PC-3 (cell line): ENCODE measurements at regions not wholly inside any gene's neighbourhood (a gene's known extent, or its start where the extent isn't known, plus 50 kb on each side); places are given as distances from the start of the nearest gene placed in this dataset.

ENCODE experiments used
- ATAC-seq: fragments of 200-7000 bp; cut with Tn5 transposase; 2 replicates; pipeline ENCODE4 v1.9.1; 2020; ENCODE audit warnings: mild to moderate bottlenecking, moderate library complexity
- BruUV-seq: library from RNA; stranded (reverse); fragments of 400-500 nt; replicated peaks from 2 replicates; lab custom pipeline; 2021; lab: Mats Ljungman, UMichigan
- CTCF ChIA-PET: fragments of 300-600 bp; sonication (Branson Sonifier 250); formaldehyde crosslinking; loops from one replicate; lab custom pipeline; 2022; ENCODE audit warnings: antibody characterized with exemption; lab: Charles Lee
- POLR2A ChIA-PET: fragments of 300-600 bp; sonication (Branson Sonifier 250); formaldehyde crosslinking; loops from one replicate; lab custom pipeline; 2022; ENCODE audit warnings: antibody characterized with exemption; ENCODE audit not compliant: unreplicated experiment; lab: Charles Lee
- DNase-seq: peaks from one replicate; pipeline ENCODE4 v3.0.0-alpha.2; 2015
- H2AFZ ChIP-seq: fragments of 300-600 bp; sonication (generic); 2 replicates; pipeline ENCODE4 v1.6.0; 2016; ENCODE audit warnings: antibody characterized with exemption, low read length
- H3F3A ChIP-seq: fragments of 300-600 bp; sonication (generic); one replicate; pipeline ENCODE4 v1.6.0; 2017; ENCODE audit warnings: antibody characterized with exemption, low read length, control low read depth, mild to moderate bottlenecking; ENCODE audit not compliant: unreplicated experiment
- H3K27ac ChIP-seq: fragments of 300-600 bp; sonication (generic); 2 replicates; pipeline ENCODE4 v1.5.1; 2016; ENCODE audit warnings: mild to moderate bottlenecking, low read length
- H3K27me3 ChIP-seq: fragments of 300-600 bp; sonication (generic); 2 replicates; pipeline ENCODE4 v1.6.1; 2016; ENCODE audit warnings: low read length, mixed read lengths
- H3K36me3 ChIP-seq: fragments of 300-600 bp; sonication (generic); 2 replicates; pipeline ENCODE4 v1.6.1; 2016; ENCODE audit warnings: low read depth, mixed run types, low read length, mixed read lengths
- H3K4me1 ChIP-seq: fragments of 300-600 bp; sonication (generic); 2 replicates; pipeline ENCODE4 v1.5.1; 2016; ENCODE audit warnings: low read length; ENCODE audit not compliant: insufficient read depth
- H3K4me2 ChIP-seq: fragments of 300-600 bp; sonication (generic); 2 replicates; pipeline ENCODE4 v1.6.0; 2016; ENCODE audit warnings: low read length
- H3K4me3 ChIP-seq: fragments of 300-600 bp; sonication (generic); 2 replicates; pipeline ENCODE4 v1.5.1; 2016; ENCODE audit warnings: mild to moderate bottlenecking, low read length, mixed read lengths
- H3K79me2 ChIP-seq: fragments of 300-600 bp; sonication (generic); 2 replicates; pipeline ENCODE4 v1.6.1; 2017; ENCODE audit warnings: low read length, mixed read lengths
- H3K9ac ChIP-seq: fragments of 300-600 bp; sonication (generic); 2 replicates; pipeline ENCODE4 v1.6.0; 2016; ENCODE audit warnings: mild to moderate bottlenecking, low read length
- H3K9me2 ChIP-seq: fragments of 300-600 bp; sonication (generic); replicated peaks from 2 replicates; pipeline ENCODE4 v1.6.1; 2016; ENCODE audit warnings: mixed run types, low read length, mixed read lengths
- H3K9me3 ChIP-seq: fragments of 300-600 bp; sonication (generic); 2 replicates; pipeline ENCODE4 v1.6.1; 2016; ENCODE audit warnings: low read length, mixed read lengths
- H4K20me1 ChIP-seq: fragments of 300-600 bp; sonication (generic); 2 replicates; pipeline ENCODE4 v1.6.1; 2016; ENCODE audit warnings: low read length, mixed read lengths
- CTCF ChIP-seq: fragments of 300-600 bp; sonication (generic); conservative IDR thresholded peaks from 2 replicates; pipeline ENCODE4 v1.5.1; 2017; ENCODE audit warnings: antibody characterized with exemption, low read depth, mild to moderate bottlenecking, low read length
- EZH2 ChIP-seq: fragments of 300-600 bp; sonication (generic); IDR thresholded peaks from one replicate; pipeline ENCODE4 v1.6.1; 2017; ENCODE audit warnings: antibody characterized with exemption, mild to moderate bottlenecking, low read length; ENCODE audit not compliant: unreplicated experiment
- EZH2phosphoT487 ChIP-seq: fragments of 300-600 bp; sonication (generic); IDR thresholded peaks from 2 replicates; pipeline ENCODE4 v1.6.1; 2018; ENCODE audit warnings: mild to moderate bottlenecking, antibody characterized with exemption, low read length, borderline replicate concordance
- intact Hi-C: fragments of 100-400 bp; cut with micrococcal nuclease; formaldehyde crosslinking; loops from 2 replicates; pipeline ENCODE4 v1.9.0; 2023

- no peak overlapping the region; the same call in 1 of the 2 replicates for H3K4me3 ChIP-seq
- intact Hi-C loops, result loop anchor here (2.0 kb wide), 1 partner anchor 225 kb away; no protein-coding TSS in a partner anchor
- H3K79me2 ChIP-seq, result no peaks in the 10 kb centered on the region
- H3K9ac ChIP-seq, result no peak overlapping the region
- H3K27ac ChIP-seq, result no peak overlapping the region
- H3K4me1 ChIP-seq, result peaks cover 28% of the 10 kb centered on the region
- no peak overlapping the region for H2AFZ ChIP-seq
- no peaks in the 10 kb centered on the region for H3K9me3 ChIP-seq
- peak overlapping the region; percentile 74 for H3K4me2 ChIP-seq
- TF ChIP-seq EZH2phosphoT487, result no peak
- TF ChIP-seq EZH2, result no peak
- TF ChIP-seq CTCF, result no peak
- ATAC-seq, result no peak
- H4K20me1 ChIP-seq, result no peaks in the 10 kb centered on the region
- H3F3A ChIP-seq, result no peaks in the 10 kb centered on the region
- no peak for DNase-seq
- BruUV-seq, result no TSS peak
- CTCF ChIA-PET, result interaction anchor here (0.5 kb wide), 1 partner anchor 106 kb away, joined by 3 read pairs; no protein-coding TSS in a partner anchor
- no peaks in the 10 kb centered on the region for H3K27me3 ChIP-seq
- H3K36me3 ChIP-seq, result no peaks in the 10 kb centered on the region
- POLR2A ChIA-PET, result no interaction called here
- no peaks in the 10 kb centered on the region for H3K9me2 ChIP-seq
Observed at GRCh38 chr3:188047536-188047935, 106.4 kb upstream of the LPP start.

GRCh38 chr3:188049606-188050530 lies 104.1 kb upstream of the LPP start:
- ChIA-PET CTCF (interaction anchor here (0.6 kb wide), 1 partner anchor 302 kb away, joined by 4 read pairs; no protein-coding TSS in a partner anchor), POLR2A (no interaction called here)
- TF ChIP-seq CTCF, result no peak
- no peak for TF ChIP-seq EZH2
- no peak for TF ChIP-seq EZH2phosphoT487
- Histone ChIP-seq H3K4me1 (peaks cover 33% of the 10 kb centered on the region), H3K9me2 (no peaks in the 10 kb centered on the region), H4K20me1 (no peaks in the 10 kb centered on the region), H2AFZ (no peak overlapping the region), H3F3A (no peaks in the 10 kb centered on the region), H3K4me2 (no peak overlapping the region), H3K27me3 (no peaks in the 10 kb centered on the region), H3K9ac (no peak overlapping the region), H3K79me2 (no peaks in the 10 kb centered on the region), H3K9me3 (no peaks in the 10 kb centered on the region), H3K4me3 (no peak overlapping the region), H3K36me3 (no peaks in the 10 kb centered on the region), H3K27ac (no peak overlapping the region)
- ATAC-seq (no peak), DNase-seq (no peak)
- no TSS peak for BruUV-seq
- intact Hi-C loops, result no loop called here

GRCh38 chr3:188051801-188052168 lies 102.2 kb upstream of the LPP start:
- intact Hi-C loops, result no loop called here
- no peaks in the 10 kb centered on the region for H3F3A ChIP-seq
- TF ChIP-seq EZH2phosphoT487, result no peak
- TF ChIP-seq CTCF, result no peak
- TF ChIP-seq EZH2, result no peak
- CTCF ChIA-PET, result no interaction called here
- H3K4me3 ChIP-seq, result no peak overlapping the region
- DNase-seq (no peak), ATAC-seq (no peak)
- H4K20me1 ChIP-seq, result no peaks in the 10 kb centered on the region
- no peak overlapping the region for H3K9ac ChIP-seq
- no TSS peak for BruUV-seq
- no peak overlapping the region for H3K4me2 ChIP-seq
- no peaks in the 10 kb centered on the region for H3K9me2 ChIP-seq
- H3K4me1 ChIP-seq, result peaks cover 21% of the 10 kb centered on the region
- H3K36me3 ChIP-seq, result no peaks in the 10 kb centered on the region
- no peaks in the 10 kb centered on the region for H3K27me3 ChIP-seq
- POLR2A ChIA-PET, result no interaction called here
- H3K9me3 ChIP-seq, result no peaks in the 10 kb centered on the region
- no peaks in the 10 kb centered on the region for H3K79me2 ChIP-seq
- no peak overlapping the region for H3K27ac ChIP-seq
- H2AFZ ChIP-seq, result no peak overlapping the region
